Prostate gland (tissue), 2 donors: ENCODE measurements at regions not wholly inside any gene's neighbourhood (a gene's known extent, or its start where the extent isn't known, plus 50 kb on each side); places are given as distances from the start of the nearest gene placed in this dataset.

Experiments
- DNase-seq: peaks from one replicate; pipeline ENCODE4 v3.0.0-alpha.2; 2019; ENCODE audit warnings: low spot score
- H3K27ac ChIP-seq, 2 donors: fragments of 200-600 bp; sonication (generic); 2 replicates each; pipeline ENCODE4 v1.5.1; 2017 to 2019
- H3K27me3 ChIP-seq: fragments of 200-600 bp; sonication (generic); replicated peaks from 2 replicates; pipeline ENCODE4 v1.5.1; 2019; ENCODE audit not compliant: insufficient read depth
- H3K36me3 ChIP-seq, 2 donors: fragments of 200-600 bp; sonication (generic); 1 replicate in 1 of 2; 2 replicates in 1 of 2; pipeline versions ENCODE4 v1.5.1 to v1.8.1; 2017 to 2019
- H3K4me1 ChIP-seq: fragments of 200-600 bp; sonication (generic); replicated peaks from 2 replicates; pipeline ENCODE4 v1.5.1; 2019
- H3K4me3 ChIP-seq, 2 donors: fragments of 200-600 bp; sonication (generic); 2 replicates each; pipeline ENCODE4 v1.5.1; 2017 to 2019
- H3K9me3 ChIP-seq: fragments of 200-600 bp; sonication (generic); 2 replicates; pipeline ENCODE4 v1.5.1; 2017
- CTCF ChIP-seq, 4 experiments: fragments of 200-600 bp in 2 of 4; fragments of 450-650 bp in 2 of 4; sonication (generic) in 2 of 4; IDR thresholded peaks; 1 replicate in 3 of 4; 2 replicates in 1 of 4; pipeline ENCODE4 v1.5.1; 2016 to 2019; ENCODE audit warnings: antibody characterized with exemption in 4 of 4, mild to moderate bottlenecking in 2 of 4, moderate library complexity in 2 of 4
- POLR2A ChIP-seq: fragments of 450-650 bp; IDR thresholded peaks from one replicate; pipeline ENCODE4 v1.6.1; 2016; ENCODE audit warnings: antibody characterized with exemption, mild to moderate bottlenecking
- POLR2AphosphoS5 ChIP-seq: sonication (generic); formaldehyde crosslinking; IDR thresholded peaks from one replicate; pipeline ENCODE4 v1.6.1; 2017; ENCODE audit warnings: antibody characterized with exemption
- WGBS: methylation state at CpG from one replicate; pipeline ENCODE4 v1.1.5; 2018; 5-methylcytosine and 5-hydroxymethylcytosine counted together
- intact Hi-C: fragments of 100-400 bp; cut with DNase I; formaldehyde crosslinking; loops from one replicate; pipeline ENCODE4 v1.14.2; 2022

DNA sequence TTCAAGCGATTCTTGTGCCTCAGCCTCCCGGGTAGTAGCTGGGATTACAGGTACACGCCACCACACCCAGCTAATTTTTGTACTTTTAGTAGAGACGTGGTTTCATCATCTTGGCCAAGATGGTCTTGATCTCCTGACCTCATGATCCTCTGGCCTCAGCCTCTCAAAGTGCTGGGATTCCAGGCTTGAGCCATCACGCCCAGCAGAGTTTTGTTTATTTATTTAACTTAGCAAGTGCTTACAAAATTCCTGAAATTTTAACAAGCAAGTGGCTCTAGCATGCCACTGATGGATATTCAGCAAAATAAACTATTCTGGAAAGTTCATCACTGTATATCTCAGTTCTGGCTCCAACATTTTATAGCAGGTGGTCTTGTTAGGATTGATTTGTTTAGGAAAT, 585.9 kb downstream of the OTOL1 start:
- Histone ChIP-seq H3K36me3 (no peaks in the 10 kb centered on the region), H3K9me3 (no peaks in the 10 kb centered on the region), H3K4me1 (no peaks in the 10 kb centered on the region), H3K27ac (no peak overlapping the region), H3K4me3 (no peak overlapping the region), H3K27me3 (no peaks in the 10 kb centered on the region)
- intact Hi-C loops, result no loop called here
- WGBS, result 76% methylated on average over 5 of the region's 5 CpGs
- no peak for TF ChIP-seq POLR2A
- no peak for TF ChIP-seq POLR2AphosphoS5
- TF ChIP-seq CTCF (IDR thresholded peaks at IDR 0.05), result no peak
- no peak for DNase-seq

DNA sequence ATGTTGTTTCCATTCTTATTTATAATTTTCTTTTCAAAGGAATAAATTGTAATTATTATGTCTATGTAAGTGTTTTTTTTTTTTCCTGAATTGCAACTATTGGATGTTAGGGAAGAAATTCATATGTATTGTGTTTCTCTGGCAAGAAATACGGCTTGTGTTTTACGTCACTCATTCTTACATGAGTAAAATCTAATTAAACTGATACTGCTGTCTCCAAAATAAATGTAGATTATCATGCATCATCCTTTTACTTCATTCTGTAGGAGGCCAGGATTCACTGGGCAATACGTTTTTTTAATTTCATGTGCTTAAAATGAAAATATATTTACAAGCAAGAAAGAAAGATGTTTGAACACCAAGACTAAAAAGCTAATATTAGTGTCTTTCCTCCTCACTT, 590.8 kb downstream of the OTOL1 start:
- intact Hi-C loops, result no loop called here
- H3K4me3 ChIP-seq, result no peak overlapping the region
- no peak overlapping the region for H3K27ac ChIP-seq
- H3K27me3 ChIP-seq, result no peaks in the 10 kb centered on the region
- H3K9me3 ChIP-seq, result no peaks in the 10 kb centered on the region
- no peak for TF ChIP-seq POLR2AphosphoS5
- no peak for TF ChIP-seq CTCF (IDR thresholded peaks at IDR 0.05)
- no peak for TF ChIP-seq POLR2A
- H3K4me1 ChIP-seq, result no peaks in the 10 kb centered on the region
- DNase-seq, result no peak
- no peaks in the 10 kb centered on the region for H3K36me3 ChIP-seq
- 69% methylated on average over 3 of the region's 3 CpGs for WGBS

- 45% methylated on average over 3 of the region's 3 CpGs for WGBS
- no peaks in the 10 kb centered on the region for H3K27me3 ChIP-seq
- H3K4me3 ChIP-seq, result no peak overlapping the region
- DNase-seq, result no peak
- intact Hi-C loops, result no loop called here
- no peaks in the 10 kb centered on the region for H3K36me3 ChIP-seq
- no peaks in the 10 kb centered on the region for H3K4me1 ChIP-seq
- H3K27ac ChIP-seq, result no peak overlapping the region
- no peaks in the 10 kb centered on the region for H3K9me3 ChIP-seq
- TF ChIP-seq CTCF (IDR thresholded peaks at IDR 0.05) (no peak), POLR2AphosphoS5 (no peak), POLR2A (no peak)
These were observed 596.1 kb downstream of the OTOL1 start for GRCh38 chr3:162092751-162093150.

GRCh38 chr3:162094301-162094700, 597.7 kb downstream of the OTOL1 start:
- no peak for DNase-seq
- intact Hi-C loops, result no loop called here
- Histone ChIP-seq H3K27ac (no peak overlapping the region), H3K36me3 (no peaks in the 10 kb centered on the region), H3K9me3 (no peaks in the 10 kb centered on the region), H3K27me3 (no peaks in the 10 kb centered on the region), H3K4me3 (no peak overlapping the region), H3K4me1 (no peaks in the 10 kb centered on the region)
- no peak for TF ChIP-seq POLR2A
- no peak for TF ChIP-seq POLR2AphosphoS5
- no peak for TF ChIP-seq CTCF (IDR thresholded peaks at IDR 0.05)
- WGBS, result 89% methylated on average over 3 of the region's 3 CpGs

- Histone ChIP-seq H3K4me3 (no peak overlapping the region), H3K4me1 (no peaks in the 10 kb centered on the region), H3K27me3 (no peaks in the 10 kb centered on the region), H3K9me3 (no peaks in the 10 kb centered on the region), H3K36me3 (no peaks in the 10 kb centered on the region), H3K27ac (no peak overlapping the region)
- intact Hi-C loops, result no loop called here
- no peak for DNase-seq
- WGBS, result 20% methylated on average over 2 of the region's 2 CpGs
- TF ChIP-seq CTCF (IDR thresholded peaks at IDR 0.05), result no peak
These were observed 600.3 kb downstream of the OTOL1 start for GRCh38 chr3:162096874-162097273.
